Mucosa of rectum (tissue), 2 donors: ENCODE measurements at regions not wholly inside any gene's neighbourhood (a gene's known extent, or its start where the extent isn't known, plus 50 kb on each side); places are given as distances from the start of the nearest gene placed in this dataset.
"Not testable (repeated sequence)": the region's sequence is repeated elsewhere in the genome, so short reads cannot be mapped to it uniquely, and the experiment has no call there.

Source experiments
- H3K27ac ChIP-seq, 2 donors: one replicate each; pipeline ENCODE4 v1.7.0; 2013; ENCODE audit warnings: inconsistent platforms in 2 of 2, low read depth in 2 of 2, low read length in 2 of 2
- H3K27me3 ChIP-seq, 2 donors: one replicate each; pipeline ENCODE4 v1.7.0; 2013; ENCODE audit warnings: low read length in 2 of 2; ENCODE audit not compliant: control insufficient read depth in 2 of 2, insufficient read depth in 2 of 2
- H3K36me3 ChIP-seq, 2 donors: one replicate each; pipeline ENCODE4 v1.7.0; 2013; ENCODE audit warnings: low read length in 2 of 2; ENCODE audit not compliant: control insufficient read depth in 2 of 2, insufficient read depth in 2 of 2
- H3K4me1 ChIP-seq, 2 donors: one replicate each; pipeline ENCODE4 v1.7.0; 2013; ENCODE audit warnings: low read length in 2 of 2, mild to moderate bottlenecking in 1 of 2; ENCODE audit not compliant: control insufficient read depth in 2 of 2, insufficient read depth in 2 of 2
- H3K4me3 ChIP-seq, 2 donors: one replicate each; pipeline ENCODE4 v1.7.0; 2013; ENCODE audit warnings: low read length in 2 of 2
- H3K9ac ChIP-seq, 2 donors: one replicate each; pipeline ENCODE4 v1.7.0; 2013; ENCODE audit warnings: low read length in 2 of 2, low read depth in 1 of 2, mild to moderate bottlenecking in 1 of 2
- H3K9me3 ChIP-seq, 2 donors: one replicate each; pipeline ENCODE4 v1.7.0; 2013; ENCODE audit warnings: low read length in 2 of 2; ENCODE audit not compliant: control insufficient read depth in 2 of 2
- donor health status: healthy.
- donor health status: Normal muscosa, but diverticular disease.

DNA sequence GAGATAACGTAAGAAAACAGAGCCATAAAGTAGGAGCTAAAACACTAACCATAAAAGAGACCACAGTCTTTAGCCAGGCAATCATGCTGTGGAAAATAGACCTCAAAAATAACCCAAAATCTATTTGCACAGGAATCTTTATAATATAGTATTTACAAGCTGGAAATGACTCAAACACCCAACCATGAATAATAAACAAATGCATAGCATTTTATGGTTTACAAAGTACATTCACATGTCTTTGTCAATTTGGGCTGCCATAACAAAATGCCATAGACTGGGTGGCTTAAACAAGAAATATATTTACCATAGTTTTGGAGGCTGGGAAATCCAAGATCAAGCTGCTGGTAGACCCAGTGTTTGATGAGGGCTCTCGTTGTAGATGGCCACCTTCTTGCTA is 65.5 kb upstream of the GRB10 start:
- Histone ChIP-seq H3K4me1 (no peaks in the 10 kb centered on the region), H3K9ac (no peak overlapping the region), H3K36me3 (no peaks in the 10 kb centered on the region)

DNA sequence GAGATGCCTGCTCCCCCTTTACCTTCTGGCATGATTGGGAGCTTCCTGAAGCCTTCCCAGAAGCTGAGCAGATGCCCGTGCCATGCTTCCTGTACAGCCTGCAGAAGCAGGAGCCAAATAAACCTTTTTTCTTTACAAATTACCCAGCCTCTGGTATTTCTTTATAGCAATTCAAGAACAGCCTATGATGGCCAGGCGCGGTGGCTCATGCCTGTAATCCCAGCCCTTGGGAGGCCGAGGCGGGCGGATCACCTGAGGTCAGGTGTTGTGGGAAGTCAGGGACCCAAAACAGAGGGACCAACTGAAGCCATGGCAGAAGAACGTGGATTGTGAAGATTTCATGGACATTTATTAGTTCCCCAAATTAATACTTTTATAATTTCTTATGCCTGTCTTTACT is 62.2 kb upstream of the GRB10 start:
- H3K9ac ChIP-seq, H3K4me1 ChIP-seq, H3K27me3 ChIP-seq, H3K27ac ChIP-seq, H3K4me3 ChIP-seq, H3K9me3 ChIP-seq, H3K36me3 ChIP-seq: not testable (repeated sequence)

More for the DNA sequence above, 65.5 kb upstream of the GRB10 start:
- Histone ChIP-seq H3K27me3 (no peaks in the 10 kb centered on the region), H3K9me3 (no peaks in the 10 kb centered on the region), H3K27ac (no peak overlapping the region), H3K4me3 (no peak overlapping the region)

DNA sequence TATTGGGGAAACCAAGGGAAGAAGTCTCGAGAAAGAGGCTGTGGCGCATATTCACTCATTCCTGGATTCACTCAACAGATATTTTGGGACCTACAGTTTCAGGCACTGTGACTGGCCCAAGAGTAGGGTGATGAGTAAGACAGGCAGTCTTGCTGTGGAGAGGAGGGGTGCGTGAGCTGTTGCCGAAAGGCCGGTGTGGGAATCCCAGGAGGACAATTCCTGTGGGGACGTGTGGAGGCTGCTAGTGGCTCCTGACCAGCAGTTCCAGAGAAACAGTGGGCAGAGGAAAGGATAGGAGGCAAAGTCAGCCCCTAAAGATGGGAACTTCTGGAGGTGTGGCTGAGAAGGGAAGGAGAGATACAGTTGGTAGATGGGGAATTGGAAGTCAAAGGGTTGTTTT is 59.3 kb upstream of the GRB10 start:
- Histone ChIP-seq H3K4me1 (no peaks in the 10 kb centered on the region), H3K9ac (no peak overlapping the region), H3K27ac (no peak overlapping the region), H3K4me3 (no peak overlapping the region), H3K27me3 (no peaks in the 10 kb centered on the region), H3K9me3 (no peaks in the 10 kb centered on the region), H3K36me3 (no peaks in the 10 kb centered on the region)

DNA sequence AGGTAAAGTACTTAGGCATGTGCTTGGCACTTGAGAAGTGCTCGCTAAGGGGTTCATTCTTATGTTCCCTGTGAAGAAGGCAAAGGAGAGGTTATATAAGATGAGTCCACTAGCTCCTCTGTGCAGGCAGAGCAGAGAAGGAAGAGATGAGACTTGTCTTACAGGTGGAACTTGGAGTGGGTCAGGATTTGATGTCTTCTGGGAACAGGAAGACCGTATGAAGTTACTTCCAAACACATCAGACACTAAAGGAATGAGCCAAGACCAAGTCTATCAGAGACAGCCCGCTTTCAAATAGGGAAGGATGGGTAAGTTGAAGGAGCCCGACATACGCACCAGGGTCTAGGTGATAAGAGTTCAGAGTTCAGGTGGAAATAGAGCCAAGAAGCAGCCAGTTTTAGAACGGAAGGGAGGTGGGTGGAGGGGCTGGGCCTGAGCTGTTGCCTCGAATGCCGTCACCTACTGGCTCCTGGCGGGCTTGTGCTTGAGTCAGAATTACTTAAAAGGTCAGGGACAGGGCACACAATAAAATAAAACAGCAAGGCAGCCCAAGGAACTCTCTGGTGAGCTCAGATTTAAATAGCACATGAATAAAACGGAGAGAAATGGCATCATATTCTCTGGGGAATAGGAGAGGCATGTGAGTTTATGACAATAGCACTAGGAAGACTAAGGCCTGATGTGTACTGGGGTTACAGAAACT is 56.1 kb upstream of the GRB10 start:
- H3K4me3 ChIP-seq: no peak overlapping the region
- no peak overlapping the region for H3K27ac ChIP-seq
- H3K27me3 ChIP-seq: no peaks in the 10 kb centered on the region
- no peak overlapping the region for H3K9ac ChIP-seq
- no peaks in the 10 kb centered on the region for H3K4me1 ChIP-seq
- H3K36me3 ChIP-seq: no peaks in the 10 kb centered on the region
- no peaks in the 10 kb centered on the region for H3K9me3 ChIP-seq

DNA sequence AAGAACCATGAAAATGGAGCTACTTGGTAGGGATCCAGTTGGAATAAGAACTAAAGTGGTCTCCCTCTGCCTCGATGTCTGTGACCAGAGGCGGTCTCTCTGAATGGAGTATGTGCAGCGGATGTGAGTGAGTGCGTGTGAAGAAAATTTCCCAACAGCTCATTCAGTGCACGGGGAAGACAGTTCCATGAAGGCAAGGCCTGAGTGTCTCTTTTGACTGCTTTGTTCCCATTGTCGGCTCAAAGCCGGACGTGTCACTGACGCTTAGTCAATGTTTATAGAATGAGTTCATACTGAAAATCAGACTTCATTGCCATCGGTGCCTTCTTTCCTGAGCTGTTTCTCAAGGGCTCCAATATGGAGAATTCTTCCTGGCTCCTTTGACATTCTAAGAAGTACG is 55.3 kb upstream of the GRB10 start:
- H3K4me3 ChIP-seq: no peak overlapping the region
- H3K36me3 ChIP-seq: no peaks in the 10 kb centered on the region
- H3K4me1 ChIP-seq: no peaks in the 10 kb centered on the region
- H3K27ac ChIP-seq: no peak overlapping the region
- H3K9ac ChIP-seq: no peak overlapping the region
- no peaks in the 10 kb centered on the region for H3K9me3 ChIP-seq
- H3K27me3 ChIP-seq: no peaks in the 10 kb centered on the region

DNA sequence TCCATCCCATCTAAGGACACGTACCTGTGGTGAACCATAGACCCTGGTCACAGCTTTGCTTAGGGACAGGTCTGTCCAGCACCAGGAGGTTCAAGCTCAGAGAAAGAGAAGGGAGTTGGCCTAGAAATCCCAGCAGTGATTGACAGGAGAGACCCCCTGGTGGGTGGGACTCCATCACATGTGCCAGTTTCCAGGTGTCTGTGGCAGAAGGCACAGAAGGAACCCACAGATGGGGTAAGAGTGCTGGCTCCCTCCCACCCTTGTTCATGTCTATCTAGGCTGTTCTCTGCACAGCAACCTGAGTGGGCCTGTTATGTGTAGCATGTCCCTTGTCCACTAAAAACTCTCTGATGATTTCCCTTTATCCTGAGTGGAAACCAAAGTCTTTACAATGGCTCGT is 54.0 kb upstream of the GRB10 start:
- Histone ChIP-seq H3K36me3 (no peaks in the 10 kb centered on the region), H3K27ac (no peak overlapping the region), H3K9me3 (no peaks in the 10 kb centered on the region), H3K4me3 (no peak overlapping the region), H3K9ac (no peak overlapping the region), H3K4me1 (peaks cover 0 to 4% of the 10 kb centered on the region in 2 donors), H3K27me3 (no peaks in the 10 kb centered on the region)

DNA sequence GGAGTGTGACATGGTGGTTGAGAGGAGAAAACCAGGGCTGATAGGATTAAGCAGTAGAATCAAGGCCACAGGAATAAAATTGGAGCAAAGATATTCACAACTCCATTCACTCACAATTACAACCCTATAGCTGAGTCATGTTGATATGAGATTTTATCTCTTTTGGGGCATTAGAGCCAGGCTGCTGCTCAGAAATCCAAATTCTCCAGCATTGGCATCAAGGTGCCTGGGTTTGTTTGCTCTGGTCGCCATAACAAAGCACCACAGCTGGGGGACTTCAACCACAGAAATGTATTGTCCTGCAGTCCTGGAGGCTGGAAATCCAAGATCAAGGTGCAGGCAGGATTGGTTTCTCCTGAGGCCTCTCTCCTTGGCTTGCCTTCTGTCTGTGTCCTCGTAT is 52.5 kb upstream of the GRB10 start:
- no peak overlapping the region for H3K4me3 ChIP-seq
- peaks cover 0 to 4% of the 10 kb centered on the region in 2 donors for H3K4me1 ChIP-seq
- H3K9me3 ChIP-seq: no peaks in the 10 kb centered on the region
- no peak overlapping the region for H3K27ac ChIP-seq
- no peak overlapping the region for H3K9ac ChIP-seq
- H3K36me3 ChIP-seq: no peaks in the 10 kb centered on the region
- no peaks in the 10 kb centered on the region for H3K27me3 ChIP-seq

DNA sequence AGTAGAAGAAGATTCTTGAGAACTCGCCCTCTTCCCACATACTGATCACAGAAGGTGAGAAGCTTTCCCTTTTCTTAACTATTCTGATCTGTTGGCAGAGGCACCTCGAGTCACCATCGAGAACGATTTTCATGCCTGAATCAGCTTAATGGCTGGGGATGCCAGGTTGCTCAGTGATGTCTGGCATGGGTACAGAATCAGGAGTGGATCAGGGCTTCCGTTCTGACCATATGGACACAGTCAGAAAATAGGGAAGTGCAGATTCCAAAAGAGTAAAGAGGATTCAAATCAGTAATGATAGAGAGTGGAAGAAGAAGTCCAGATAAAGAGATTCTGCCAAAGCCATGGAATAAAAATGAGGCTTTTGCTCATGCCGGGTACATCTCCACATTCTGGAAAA is 52.0 kb upstream of the GRB10 start:
- Histone ChIP-seq H3K4me1 (peaks cover 0 to 4% of the 10 kb centered on the region in 2 donors), H3K27me3 (no peaks in the 10 kb centered on the region), H3K4me3 (no peak overlapping the region), H3K9me3 (no peaks in the 10 kb centered on the region), H3K27ac (no peak overlapping the region), H3K36me3 (no peaks in the 10 kb centered on the region), H3K9ac (no peak overlapping the region)

DNA sequence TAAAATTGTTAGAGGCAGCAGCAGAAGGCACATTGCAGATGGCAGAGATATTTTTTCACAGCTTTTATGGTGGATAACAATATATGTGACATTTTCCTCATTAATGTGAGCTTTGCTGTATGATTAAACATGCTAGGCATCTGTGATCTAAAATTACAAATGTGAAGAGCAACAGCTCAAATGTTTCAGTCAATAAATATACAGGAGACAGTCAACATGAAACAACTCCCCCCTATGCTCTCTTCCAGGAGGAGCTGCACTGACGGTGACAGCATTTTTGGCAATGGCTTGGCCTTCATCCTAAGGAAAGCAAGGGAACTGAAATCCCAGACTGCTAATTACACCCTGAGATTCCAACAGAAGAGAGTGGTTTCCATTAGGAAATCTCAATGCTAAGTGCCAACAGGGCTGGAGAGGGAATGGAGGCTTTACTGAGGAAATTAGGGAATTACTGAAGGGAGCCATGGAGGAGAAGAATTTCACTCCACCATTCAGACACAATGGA is 51.4 kb upstream of the GRB10 start:
- H3K27me3 ChIP-seq: no peaks in the 10 kb centered on the region
- no peaks in the 10 kb centered on the region for H3K36me3 ChIP-seq
- no peak overlapping the region for H3K4me3 ChIP-seq

DNA sequence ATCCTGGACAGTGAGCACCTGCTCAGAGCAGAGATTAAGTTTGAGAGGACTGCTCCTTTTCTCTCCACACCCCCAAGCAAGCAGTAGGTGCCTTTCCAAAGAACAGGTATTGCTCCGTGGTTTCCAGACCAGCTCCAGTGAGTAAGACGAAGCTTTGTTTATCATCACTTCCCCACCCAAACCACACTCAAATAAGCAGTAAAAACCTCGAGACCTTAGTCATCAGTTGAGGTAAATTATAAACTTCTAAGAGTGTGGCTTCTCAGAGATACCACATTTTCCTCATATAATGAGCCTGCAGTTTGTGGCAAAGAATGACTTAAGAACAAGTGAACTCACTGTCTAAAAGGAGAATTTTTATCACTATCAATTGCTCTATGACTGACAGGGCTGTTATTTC is 50.0 kb upstream of the GRB10 start:
- Histone ChIP-seq H3K27ac (no peak overlapping the region), H3K4me1 (peaks cover 0 to 4% of the 10 kb centered on the region in 2 donors), H3K36me3 (no peaks in the 10 kb centered on the region), H3K9ac (no peak overlapping the region), H3K9me3 (no peaks in the 10 kb centered on the region), H3K4me3 (no peak overlapping the region), H3K27me3 (no peaks in the 10 kb centered on the region)

More for the DNA sequence above, 51.4 kb upstream of the GRB10 start:
- Histone ChIP-seq H3K4me1 (peaks cover 0 to 4% of the 10 kb centered on the region in 2 donors), H3K9me3 (no peaks in the 10 kb centered on the region), H3K27ac (no peak overlapping the region), H3K9ac (no peak overlapping the region)
